DOHH2 (cell line): ENCODE measurements at regions not wholly inside any gene's neighbourhood (a gene's known extent, or its start where the extent isn't known, plus 50 kb on each side); places are given as distances from the start of the nearest gene placed in this dataset.

Experiments
- H3F3A ChIP-seq: fragments of 200-600 bp; sonication (generic), shearing (Covaris generic); 2 replicates; pipeline ENCODE4 v1.6.0; 2016; ENCODE audit warnings: antibody characterized with exemption, mild to moderate bottlenecking; ENCODE audit not compliant: control insufficient read depth, insufficient read depth
- H3K27ac ChIP-seq: fragments of 200-600 bp; sonication (generic); 2 replicates; pipeline ENCODE4 v1.5.1; 2014; ENCODE audit warnings: low read depth, mild to moderate bottlenecking, low read length, moderate library complexity
- H3K27me3 ChIP-seq: fragments of 200-600 bp; sonication (generic); 2 replicates; pipeline ENCODE4 v1.6.1; 2014; ENCODE audit warnings: mild to moderate bottlenecking, low read length, mixed read lengths; ENCODE audit not compliant: control insufficient read depth
- H3K36me3 ChIP-seq: fragments of 200-600 bp; sonication (generic); 2 replicates; pipeline ENCODE4 v1.6.1; 2014; ENCODE audit warnings: mild to moderate bottlenecking, low read length, moderate library complexity, mixed read lengths; ENCODE audit not compliant: control insufficient read depth
- H3K4me1 ChIP-seq: fragments of 200-600 bp; sonication (generic); 2 replicates; pipeline ENCODE4 v1.6.1; 2014; ENCODE audit warnings: mild to moderate bottlenecking, low read length, mixed read lengths; ENCODE audit not compliant: control insufficient read depth
- H3K4me2 ChIP-seq: fragments of 200-600 bp; sonication (generic); 2 replicates; pipeline ENCODE4 v1.6.0; 2014; ENCODE audit warnings: mild to moderate bottlenecking, low read length, moderate library complexity
- H3K4me3 ChIP-seq: fragments of 200-600 bp; sonication (generic); 2 replicates; pipeline ENCODE4 v1.5.1; 2014; ENCODE audit warnings: mild to moderate bottlenecking, low read length, mixed read lengths
- H3K79me2 ChIP-seq: fragments of 200-600 bp; sonication (generic); 2 replicates; pipeline ENCODE4 v1.6.1; 2014; ENCODE audit warnings: mild to moderate bottlenecking, low read length, mixed read lengths; ENCODE audit not compliant: control insufficient read depth
- H3K9me2 ChIP-seq: fragments of 200-600 bp; sonication (generic); replicated peaks from 2 replicates; pipeline ENCODE4 v1.6.1; 2014; ENCODE audit warnings: mild to moderate bottlenecking, low read length, mixed read lengths; ENCODE audit not compliant: control insufficient read depth
- H3K9me3 ChIP-seq: fragments of 200-600 bp; sonication (generic); 2 replicates; pipeline ENCODE4 v1.6.1; 2014; ENCODE audit warnings: antibody characterized with exemption, low read length, mixed read lengths; ENCODE audit not compliant: control insufficient read depth, insufficient read depth
- H4K20me1 ChIP-seq: fragments of 200-600 bp; sonication (generic); 2 replicates; pipeline ENCODE4 v1.6.0; 2014; ENCODE audit warnings: low read depth, mild to moderate bottlenecking, antibody characterized with exemption, low read length, moderate library complexity; ENCODE audit not compliant: control insufficient read depth, insufficient read depth
- CTCF ChIP-seq: fragments of 200-600 bp; sonication (generic); IDR thresholded peaks from one replicate; pipeline ENCODE4 v1.5.1; 2014; ENCODE audit warnings: antibody characterized with exemption, mild to moderate bottlenecking, low read depth, low read length; ENCODE audit not compliant: poor library complexity, severe bottlenecking
- EZH2phosphoT487 ChIP-seq: fragments of 200-600 bp; sonication (generic); IDR thresholded peaks from 2 replicates; pipeline ENCODE4 v1.6.1; 2017; ENCODE audit warnings: borderline replicate concordance, mild to moderate bottlenecking, antibody characterized with exemption, low read length, moderate library complexity, mixed read lengths

DNA sequence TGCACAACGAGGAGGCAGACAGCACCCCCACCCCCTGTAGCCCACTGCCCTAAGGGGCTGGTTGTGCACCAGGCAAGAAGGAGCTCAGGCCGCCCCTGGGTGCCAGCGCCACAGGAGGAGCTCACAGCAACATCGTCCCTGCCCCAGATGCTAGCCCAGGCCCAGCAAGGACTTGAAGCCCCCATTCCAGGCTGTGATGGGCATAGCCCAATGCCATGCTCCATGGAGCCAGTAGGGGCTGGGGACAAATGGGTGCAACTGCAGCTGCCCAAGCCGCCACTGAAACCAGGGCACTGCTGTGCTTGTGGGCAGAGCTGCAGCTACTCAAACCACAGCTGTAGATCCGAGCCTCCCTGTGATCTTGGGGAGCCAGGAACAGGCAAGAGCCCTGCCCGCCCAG, 241.3 kb upstream of the GIMD1 start:
- H3K9me3 ChIP-seq = no peaks in the 10 kb centered on the region
- no peaks in the 10 kb centered on the region for H3K79me2 ChIP-seq
- H3K4me2 ChIP-seq = no peak overlapping the region
- no peaks in the 10 kb centered on the region for H3K36me3 ChIP-seq
- H3K4me1 ChIP-seq = no peaks in the 10 kb centered on the region
- H3K27ac ChIP-seq = no peak overlapping the region
- H4K20me1 ChIP-seq = no peaks in the 10 kb centered on the region
- H3K9me2 ChIP-seq = no peaks in the 10 kb centered on the region
- no peaks in the 10 kb centered on the region for H3K27me3 ChIP-seq
- H3K4me3 ChIP-seq = no peak overlapping the region
- no peak for TF ChIP-seq CTCF
- no peak for TF ChIP-seq EZH2phosphoT487
- H3F3A ChIP-seq = no peaks in the 10 kb centered on the region

DNA sequence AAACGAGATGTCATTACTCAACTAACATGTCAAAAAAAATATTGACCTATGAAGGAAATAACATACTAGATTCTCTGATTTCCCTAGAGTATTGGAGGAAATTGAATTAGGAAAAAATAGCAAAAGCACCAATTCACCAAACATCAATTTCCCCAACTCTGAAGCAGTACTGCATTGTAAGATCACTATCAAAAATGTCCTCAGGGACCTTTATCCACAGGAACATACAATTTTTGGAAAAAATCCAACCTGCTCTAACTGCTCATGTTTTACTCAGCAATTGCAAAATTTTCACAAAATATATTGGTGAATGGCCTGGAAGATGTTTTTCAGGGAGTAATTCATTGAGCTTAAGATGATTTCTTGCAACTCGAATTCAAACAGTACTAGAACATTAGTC, 239.0 kb upstream of the GIMD1 start:
- TF ChIP-seq EZH2phosphoT487 = no peak
- no peak for TF ChIP-seq CTCF

DNA sequence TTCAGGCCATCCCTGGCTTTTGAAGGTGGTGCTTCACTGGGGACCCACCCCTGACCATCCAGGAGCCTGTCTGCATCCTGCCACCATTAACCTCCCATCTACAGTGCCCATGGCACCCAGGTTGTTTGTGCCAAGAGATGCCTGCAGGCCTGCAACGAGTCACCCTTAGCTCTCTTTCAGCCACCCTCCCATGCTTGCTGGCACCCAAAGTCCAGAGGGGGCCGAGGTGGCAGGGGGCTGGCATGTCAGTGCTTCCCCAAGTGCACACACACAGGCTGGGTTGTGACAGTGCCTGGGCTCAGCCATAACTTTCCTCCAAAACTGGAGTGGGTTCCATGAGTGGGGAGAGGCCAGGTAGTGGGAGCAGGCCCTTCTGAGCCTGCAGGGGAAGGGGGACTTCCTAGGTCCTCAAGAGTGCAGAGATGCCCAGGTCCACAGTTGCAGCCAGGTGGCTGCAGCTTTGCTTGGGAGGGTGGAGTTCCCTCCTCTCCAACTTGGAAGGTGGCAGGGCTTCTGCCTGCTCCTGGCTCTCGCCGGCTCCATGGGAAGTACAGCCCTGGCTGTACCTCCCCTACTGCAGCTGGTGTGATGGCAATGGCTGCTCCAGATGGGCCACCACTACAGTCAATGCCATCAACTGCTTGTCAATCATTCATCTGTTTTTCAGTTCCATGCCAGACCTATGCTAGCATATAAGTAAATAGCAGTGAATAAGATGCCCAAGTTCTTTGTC, 235.9 kb upstream of the GIMD1 start:
- TF ChIP-seq CTCF (no peak), EZH2phosphoT487 (no peak)
- H3K4me2 ChIP-seq = no peak overlapping the region

More for the DNA sequence above, 239.0 kb upstream of the GIMD1 start:
- Histone ChIP-seq H3K27ac (no peak overlapping the region), H3K79me2 (no peaks in the 10 kb centered on the region), H3K4me3 (no peak overlapping the region), H3F3A (no peaks in the 10 kb centered on the region), H3K9me2 (no peaks in the 10 kb centered on the region), H3K27me3 (no peaks in the 10 kb centered on the region), H3K4me2 (no peak overlapping the region), H3K4me1 (no peaks in the 10 kb centered on the region), H3K9me3 (no peaks in the 10 kb centered on the region), H3K36me3 (no peaks in the 10 kb centered on the region), H4K20me1 (no peaks in the 10 kb centered on the region)

More for the DNA sequence above, 235.9 kb upstream of the GIMD1 start:
- no peaks in the 10 kb centered on the region for H3K36me3 ChIP-seq
- H4K20me1 ChIP-seq = no peaks in the 10 kb centered on the region
- H3K9me2 ChIP-seq = no peaks in the 10 kb centered on the region
- no peaks in the 10 kb centered on the region for H3K79me2 ChIP-seq
- no peak overlapping the region for H3K4me3 ChIP-seq
- no peaks in the 10 kb centered on the region for H3K27me3 ChIP-seq
- no peaks in the 10 kb centered on the region for H3K4me1 ChIP-seq
- no peaks in the 10 kb centered on the region for H3K9me3 ChIP-seq
- no peaks in the 10 kb centered on the region for H3F3A ChIP-seq
- H3K27ac ChIP-seq = no peak overlapping the region
